CD4-positive, alpha-beta T cell treated with Interleukin-10 for 1 hour (primary cell): ENCODE measurements at regions not wholly inside any gene's neighbourhood (a gene's known extent, or its start where the extent isn't known, plus 50 kb on each side); places are given as distances from the start of the nearest gene placed in this dataset.

Source experiments
- DNase-seq: peaks from one replicate; pipeline ENCODE4 v3.0.0-alpha.2; 2020

- no peak for DNase-seq
These were observed 135.7 kb downstream of the ASB1 start for GRCh38 chr2:238562446-238562845.

GRCh38 chr2:238563551-238563950 is 136.8 kb downstream of the ASB1 start:
- DNase-seq = no peak

- no peak for DNase-seq
These were observed 137.7 kb downstream of the ASB1 start for GRCh38 chr2:238564286-238564920.

GRCh38 chr2:238565031-238565430 is 138.3 kb downstream of the ASB1 start:
- no peak for DNase-seq

GRCh38 chr2:238566001-238566645 is 139.4 kb downstream of the ASB1 start:
- no peak for DNase-seq

- no peak for DNase-seq
These were observed 140.5 kb downstream of the ASB1 start for GRCh38 chr2:238567067-238567855.

- no peak for DNase-seq
These were observed 141.3 kb downstream of the ASB1 start for GRCh38 chr2:238567996-238568395.

- DNase-seq = no peak
These were observed 142.0 kb downstream of the ASB1 start for GRCh38 chr2:238568455-238569440.

- no peak for DNase-seq
These were observed 142.9 kb downstream of the ASB1 start for GRCh38 chr2:238569507-238570195.

- DNase-seq = no peak
These were observed 143.7 kb downstream of the ASB1 start for GRCh38 chr2:238570391-238570790.

- no peak for DNase-seq
These were observed 144.2 kb downstream of the ASB1 start for GRCh38 chr2:238570926-238571325.

GRCh38 chr2:238571661-238572372 is 145.1 kb downstream of the ASB1 start:
- no peak for DNase-seq

GRCh38 chr2:238573065-238573778 is 146.5 kb downstream of the ASB1 start:
- peak; percentile 6 for DNase-seq

- DNase-seq = no peak
These were observed 147.2 kb downstream of the ASB1 start for GRCh38 chr2:238573916-238574315.

GRCh38 chr2:238574490-238575271 is 148.0 kb downstream of the ASB1 start:
- DNase-seq = no peak

- DNase-seq = no peak
These were observed 149.9 kb downstream of the ASB1 start for GRCh38 chr2:238576674-238577073.

- DNase-seq = no peak
These were observed 151.5 kb downstream of the ASB1 start for GRCh38 chr2:238578256-238578655.

- DNase-seq = no peak
These were observed 153.8 kb downstream of the ASB1 start for GRCh38 chr2:238580486-238580885.

GRCh38 chr2:238581126-238581525 is 154.4 kb downstream of the ASB1 start:
- no peak for DNase-seq

- no peak for DNase-seq
These were observed 155.4 kb downstream of the ASB1 start for GRCh38 chr2:238582159-238582558.
